HG02870 (cell line): ENCODE measurements at regions not wholly inside any gene's neighbourhood (a gene's known extent, or its start where the extent isn't known, plus 50 kb on each side); places are given as distances from the start of the nearest gene placed in this dataset.

Source experiments
- ATAC-seq: cut with Tn5 transposase; IDR thresholded peaks from one replicate; pipeline ENCODE4 v1.9.1; 2021; ENCODE audit warnings: mild to moderate bottlenecking, moderate library complexity; ENCODE audit not compliant: unreplicated experiment

DNA sequence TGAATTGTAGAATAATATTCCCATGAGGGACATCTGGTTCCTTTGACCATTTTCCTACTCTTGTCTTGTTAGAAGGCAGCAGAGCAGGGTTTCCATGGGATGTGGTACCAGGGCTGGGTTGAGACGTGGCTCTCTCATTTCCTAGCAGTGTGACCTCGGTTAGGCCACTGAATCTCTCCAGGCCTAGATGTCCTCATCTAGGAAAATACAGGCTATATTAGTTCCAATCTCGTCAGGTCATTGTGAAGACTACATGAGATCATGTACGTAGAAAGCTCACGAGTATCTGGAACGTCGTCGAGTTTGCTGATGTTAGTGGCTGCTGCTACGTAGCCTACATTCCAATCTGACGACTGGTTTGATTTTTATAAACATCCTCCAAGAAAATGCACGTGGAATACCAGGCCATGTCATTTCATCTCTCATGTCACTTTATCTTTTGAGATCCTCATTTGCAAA is 278.2 kb upstream of the GATB start:
- no peak for ATAC-seq

DNA sequence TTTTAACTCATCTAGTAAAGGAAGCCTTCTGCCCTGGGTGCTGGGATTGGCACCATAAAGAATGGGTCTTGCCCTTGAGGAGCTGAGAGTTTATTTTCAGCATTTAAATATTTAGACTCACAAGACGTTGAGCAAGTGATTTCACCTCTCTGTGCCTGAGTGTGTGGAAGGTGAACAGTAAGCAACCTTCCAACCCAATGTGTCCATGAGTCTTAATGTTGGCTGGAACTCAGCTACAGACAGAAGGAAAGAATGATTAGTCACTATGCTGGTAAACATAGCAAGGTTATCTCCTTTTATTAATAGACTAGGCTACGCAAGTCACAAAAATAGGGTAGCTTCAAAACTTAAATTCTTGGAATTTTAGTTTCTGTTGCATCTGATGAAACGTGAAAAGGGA is 277.4 kb upstream of the GATB start:
- no peak for ATAC-seq

DNA sequence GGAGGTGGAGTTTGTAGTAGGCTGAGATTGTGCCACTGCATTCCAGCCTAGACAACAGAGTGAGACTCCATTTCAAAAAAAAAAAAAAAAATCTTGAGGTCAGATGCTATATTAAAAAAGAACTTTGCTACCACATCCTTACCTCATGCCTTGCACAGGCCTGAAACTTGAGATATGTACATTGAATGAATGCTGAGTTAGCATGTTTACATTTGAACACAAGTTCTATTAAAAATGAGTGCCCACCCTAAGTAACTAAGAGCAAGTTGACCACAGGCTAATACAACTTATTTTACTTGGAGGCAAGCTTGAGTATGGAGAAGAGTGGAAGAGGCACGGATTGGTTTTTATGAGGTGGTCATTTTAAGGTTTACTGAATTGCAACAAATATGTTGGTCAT is 276.6 kb upstream of the GATB start:
- no peak for ATAC-seq

DNA sequence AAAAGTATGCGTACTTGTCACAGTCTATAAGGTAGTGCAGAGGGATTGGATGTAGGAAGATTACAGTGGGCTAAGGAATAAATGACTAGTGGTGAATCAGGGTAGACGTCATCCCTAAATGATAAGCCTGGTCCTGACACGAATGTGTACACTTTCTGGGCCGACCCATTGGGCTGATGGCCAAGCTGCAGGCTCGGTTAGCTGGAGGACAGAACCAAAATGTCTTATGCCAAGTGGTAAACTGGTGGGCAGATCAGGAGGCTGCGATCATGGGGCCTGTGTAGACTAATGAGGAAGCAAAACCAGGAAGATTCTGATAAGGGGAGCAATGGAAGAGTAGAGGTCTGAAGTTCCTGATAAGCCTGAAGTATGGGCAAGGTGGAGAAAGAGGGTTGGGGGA is 272.8 kb upstream of the GATB start:
- ATAC-seq, result no peak

DNA sequence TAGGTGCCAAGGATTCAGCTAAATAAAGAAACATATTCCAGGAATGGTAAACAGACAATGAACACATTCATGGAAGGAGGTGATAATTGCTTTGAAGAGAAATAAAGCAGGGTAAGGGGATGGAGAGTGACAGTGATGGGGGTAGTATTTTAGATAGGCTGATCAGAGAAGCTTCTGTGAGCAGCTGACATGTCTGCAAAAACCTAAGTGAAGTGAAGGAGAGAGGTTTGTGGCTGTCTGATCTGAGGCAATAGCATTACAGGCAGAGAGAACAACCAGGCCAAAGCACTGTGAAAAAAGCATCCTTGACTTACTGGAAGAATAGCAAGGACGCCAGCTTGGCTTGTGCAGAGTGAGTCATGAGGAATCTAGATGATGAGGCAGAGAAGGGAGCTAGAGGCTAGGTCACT is 271.9 kb upstream of the GATB start:
- no peak for ATAC-seq

DNA sequence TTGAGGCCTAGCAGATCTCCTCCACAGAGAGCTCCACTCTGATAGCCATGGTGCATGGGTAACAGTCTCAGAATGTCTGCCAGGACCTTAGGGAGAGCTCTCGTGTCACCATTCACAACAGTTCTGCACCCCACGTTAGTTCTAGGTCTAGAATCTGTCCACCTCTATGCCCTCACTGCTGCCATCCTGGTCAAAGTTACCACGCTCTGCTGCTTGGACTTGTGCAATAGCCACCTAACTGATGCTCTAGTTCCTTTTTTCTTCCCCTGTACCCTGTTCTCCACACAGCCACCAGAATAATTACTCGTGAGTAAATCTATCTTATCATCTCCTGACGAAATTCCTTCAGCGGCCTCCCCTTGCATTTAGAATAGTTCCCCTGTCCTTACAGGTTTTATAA is 268.8 kb upstream of the GATB start:
- no peak for ATAC-seq

DNA sequence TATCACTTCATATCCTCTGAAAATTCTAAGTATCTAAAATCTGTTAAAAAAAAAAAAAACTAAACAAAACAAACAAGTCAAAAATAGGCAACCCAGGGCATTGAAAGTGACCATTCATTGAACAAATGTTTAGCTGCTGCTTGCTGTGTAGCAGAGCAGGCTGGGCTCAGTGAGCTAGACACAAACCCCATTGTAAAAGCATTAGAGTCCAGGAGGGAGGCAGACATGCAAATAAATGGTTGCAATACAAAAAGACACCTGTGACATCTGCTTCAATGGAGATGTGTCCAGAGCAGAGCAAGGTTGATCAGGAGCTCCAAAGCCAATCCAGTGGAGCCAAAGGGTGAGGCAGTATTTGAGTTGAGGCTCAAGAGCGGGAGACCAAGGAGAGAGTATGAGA is 267.3 kb upstream of the GATB start:
- ATAC-seq, result no peak

DNA sequence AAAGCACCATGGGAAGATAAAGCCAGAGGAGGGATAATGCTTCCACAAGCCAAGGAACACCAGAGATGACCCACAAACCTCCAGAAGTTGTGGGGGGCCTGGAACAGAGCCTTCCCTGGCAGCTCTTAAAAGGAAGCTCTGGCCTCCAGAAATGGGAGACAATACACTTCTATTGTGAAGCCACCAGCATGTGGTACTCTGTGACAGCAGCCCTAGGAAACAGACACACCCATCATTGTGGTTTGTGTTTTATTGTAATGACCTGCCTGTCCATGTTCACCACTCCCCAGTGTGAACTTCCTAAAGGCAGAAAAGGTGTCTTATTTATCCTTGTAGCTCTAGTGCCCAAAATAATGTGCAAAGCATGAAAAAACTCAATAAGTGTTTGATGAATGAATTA is 264.1 kb upstream of the GATB start:
- no peak for ATAC-seq

DNA sequence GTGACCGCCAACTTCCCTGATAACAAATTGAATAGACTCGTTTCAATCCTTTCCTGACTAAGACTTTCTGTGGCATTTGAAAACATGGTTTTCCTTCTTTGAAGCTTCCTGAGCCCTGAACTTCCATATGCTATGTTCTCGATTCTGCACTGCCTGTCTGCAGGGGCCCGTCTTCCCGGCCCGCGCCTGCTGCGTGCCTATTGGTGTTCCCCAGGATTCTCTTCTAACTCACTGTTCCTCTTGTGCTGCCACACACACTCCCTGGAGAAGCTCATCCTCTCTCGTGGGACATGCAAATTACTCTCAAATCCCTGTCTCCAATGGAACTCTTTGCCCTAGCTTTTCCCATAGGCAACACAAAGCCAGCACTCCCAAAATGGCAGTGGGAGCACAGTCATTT is 262.9 kb upstream of the GATB start:
- no peak for ATAC-seq

DNA sequence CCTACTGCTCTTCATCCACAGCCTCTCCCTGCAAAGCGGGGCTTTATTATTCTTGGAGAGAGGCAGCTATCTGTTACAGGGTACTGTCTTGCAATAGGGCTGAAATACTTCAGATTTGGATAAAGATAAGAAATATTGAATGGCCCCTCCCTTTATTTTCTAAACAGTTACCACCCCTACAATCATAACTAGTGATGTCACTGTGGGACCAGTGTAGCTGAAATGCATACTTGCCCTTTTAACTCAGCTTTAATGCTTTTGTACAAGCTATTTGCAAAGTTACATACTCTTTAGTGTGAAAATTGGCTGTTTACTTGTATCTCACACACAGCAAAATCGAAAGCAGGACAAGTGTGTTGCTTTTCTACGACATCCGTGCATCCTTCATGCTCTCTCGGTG is 261.7 kb upstream of the GATB start:
- no peak for ATAC-seq

DNA sequence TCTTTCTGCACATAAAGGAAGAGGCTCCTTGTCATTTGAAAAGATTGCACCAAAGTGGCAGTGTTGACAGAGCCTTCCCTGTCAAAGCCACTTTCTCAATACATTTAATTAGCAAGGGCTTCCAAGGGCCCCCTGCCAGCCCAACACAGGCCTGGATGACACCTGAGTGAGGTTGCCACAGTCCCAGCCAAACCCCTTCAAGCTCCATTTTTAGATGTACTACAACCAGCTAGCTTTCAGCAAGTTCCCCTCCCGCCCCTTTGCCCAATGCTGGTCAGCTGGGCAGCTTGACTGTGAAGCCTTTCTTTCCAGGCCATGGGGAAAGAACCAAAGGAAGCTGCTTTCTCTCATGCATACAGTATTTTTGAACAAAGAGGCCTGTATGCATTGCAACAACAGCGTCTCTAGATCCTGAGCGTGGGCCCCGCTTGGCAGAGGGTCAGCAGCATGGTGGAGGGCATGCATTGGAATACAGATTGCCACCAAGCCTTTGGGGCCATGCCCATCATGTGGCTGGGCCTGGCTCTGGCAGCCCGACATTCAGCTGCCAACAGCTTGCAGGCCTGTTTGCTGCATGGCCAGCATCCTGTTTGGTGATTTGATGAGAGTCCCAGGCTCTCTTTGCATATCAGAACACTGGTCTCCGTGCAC is 261.1 kb upstream of the GATB start:
- no peak for ATAC-seq

DNA sequence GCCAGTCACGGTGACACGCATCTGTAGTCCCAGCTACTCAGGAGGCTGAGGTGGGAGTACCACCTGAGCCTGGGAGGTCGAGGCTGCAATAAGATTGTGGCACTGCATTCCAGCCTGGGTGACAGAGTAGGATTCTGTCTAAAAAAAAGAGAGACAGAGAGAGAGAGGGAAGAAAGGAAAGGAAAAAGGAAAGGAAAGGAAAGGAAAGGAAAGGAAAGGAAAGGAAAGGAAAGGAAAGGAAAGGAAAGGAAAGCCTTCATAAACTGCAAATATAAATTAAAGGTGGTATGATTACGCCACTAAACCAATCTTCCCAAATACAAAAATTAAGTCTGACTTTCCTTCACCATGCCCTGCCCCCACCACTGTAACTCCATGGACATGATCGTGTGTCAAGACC is 259.3 kb upstream of the GATB start:
- no peak for ATAC-seq

DNA sequence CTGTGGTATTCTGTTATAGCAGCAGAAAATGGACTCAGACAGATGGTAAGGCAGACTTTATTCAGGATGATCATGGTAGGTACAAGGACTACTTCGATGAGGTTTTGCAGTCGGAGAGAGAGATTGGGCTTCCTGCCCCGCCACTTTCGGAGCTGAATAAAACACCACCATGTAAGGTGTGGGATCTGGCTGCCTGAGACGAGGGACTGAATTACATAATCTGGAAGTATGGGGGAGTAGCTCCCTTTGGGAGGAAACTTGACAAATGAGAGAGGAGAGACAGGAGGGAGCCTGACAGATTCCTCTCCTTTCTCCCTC is 255.5 kb upstream of the GATB start:
- ATAC-seq, result no peak

DNA sequence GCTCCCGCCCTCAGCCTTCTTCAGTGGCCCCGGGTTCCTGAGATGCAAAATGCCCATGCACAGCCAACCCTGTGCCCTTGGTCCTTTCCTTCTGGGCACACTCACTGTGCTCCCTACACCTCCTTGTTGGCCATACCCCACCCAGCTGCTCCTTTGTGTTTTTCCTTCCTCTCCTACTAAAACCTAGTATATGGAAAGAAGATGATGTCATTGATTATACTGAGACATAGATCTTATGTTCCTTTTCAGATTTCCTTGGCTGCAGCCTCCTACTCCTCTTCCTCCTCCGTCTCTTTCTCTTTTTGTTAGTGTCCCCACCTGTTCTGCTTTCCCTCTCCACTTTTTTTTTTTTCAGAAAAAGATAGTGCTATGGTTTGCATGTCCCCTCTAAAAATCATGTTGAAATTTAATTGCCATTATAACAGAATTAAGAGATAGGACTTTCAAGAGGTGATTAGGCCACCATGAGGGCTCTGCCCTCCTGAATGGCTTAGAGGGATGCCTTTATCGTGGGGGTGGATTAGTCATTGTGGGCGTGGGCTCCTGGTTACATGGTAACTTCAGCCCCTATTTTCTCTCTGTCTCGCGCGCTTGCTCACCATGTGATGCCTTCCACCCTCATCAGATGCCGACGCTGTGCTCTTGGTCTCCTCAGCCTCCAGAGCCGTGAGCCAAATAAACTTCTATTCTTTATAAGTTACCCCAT is 254.9 kb upstream of the GATB start:
- no peak for ATAC-seq

DNA sequence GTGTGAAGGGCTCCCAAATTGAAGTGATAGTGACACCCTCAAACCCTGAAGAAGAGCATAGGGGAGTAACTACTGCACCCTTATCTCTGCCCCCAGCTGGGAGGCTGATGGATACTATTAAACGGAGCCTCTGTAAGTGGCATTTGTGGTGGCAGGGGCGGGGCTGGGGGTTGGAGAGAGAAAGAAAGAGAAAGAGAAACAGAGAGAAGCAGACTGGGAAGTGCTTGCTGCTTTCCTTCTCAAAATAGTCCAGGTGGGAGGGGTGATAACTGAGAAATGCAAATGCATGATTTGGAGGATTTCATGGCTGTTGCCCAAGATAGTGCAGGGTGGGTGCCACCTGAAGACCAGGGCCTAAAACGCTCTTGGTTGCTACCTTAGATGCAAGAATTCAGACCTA is 253.5 kb upstream of the GATB start:
- peak; percentile 78 for ATAC-seq

DNA sequence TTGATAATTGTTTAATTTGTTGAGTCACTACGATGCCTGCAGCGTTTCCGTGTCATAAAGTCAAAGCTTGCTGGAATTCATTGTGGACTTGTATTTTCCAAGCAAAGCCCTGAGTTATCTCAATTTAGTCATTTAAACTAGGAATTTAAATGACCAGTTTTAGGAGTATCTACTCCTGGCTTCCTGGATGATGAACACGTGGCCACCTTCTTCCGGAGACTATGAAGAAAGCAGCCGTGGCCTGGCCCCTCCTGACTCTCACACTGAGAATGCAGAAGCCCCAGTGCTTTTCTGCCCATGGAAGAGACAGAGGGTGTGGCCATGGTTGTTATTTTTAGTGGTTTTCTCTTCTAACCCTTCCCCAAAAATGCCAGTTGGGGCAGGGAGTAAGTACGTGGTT is 250.7 kb upstream of the GATB start:
- no peak for ATAC-seq

DNA sequence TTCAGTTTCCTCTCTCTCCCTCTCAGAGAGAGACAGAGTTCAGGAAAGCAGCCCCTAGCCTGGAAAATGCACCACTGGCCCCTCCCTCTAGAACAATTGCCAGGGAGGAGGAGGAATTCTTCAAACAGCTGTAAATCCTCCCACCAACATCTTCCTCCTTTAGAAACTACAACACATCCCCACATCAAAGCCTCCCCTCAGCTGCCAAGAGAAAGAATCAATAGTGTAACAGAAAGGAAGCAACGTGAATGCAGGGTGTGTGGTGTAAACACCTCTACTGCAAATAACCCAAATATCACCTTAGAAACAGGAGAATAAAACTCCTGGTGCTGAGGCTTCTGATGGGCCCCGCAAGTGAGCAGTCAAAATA is 249.9 kb upstream of the GATB start:
- ATAC-seq, result no peak

DNA sequence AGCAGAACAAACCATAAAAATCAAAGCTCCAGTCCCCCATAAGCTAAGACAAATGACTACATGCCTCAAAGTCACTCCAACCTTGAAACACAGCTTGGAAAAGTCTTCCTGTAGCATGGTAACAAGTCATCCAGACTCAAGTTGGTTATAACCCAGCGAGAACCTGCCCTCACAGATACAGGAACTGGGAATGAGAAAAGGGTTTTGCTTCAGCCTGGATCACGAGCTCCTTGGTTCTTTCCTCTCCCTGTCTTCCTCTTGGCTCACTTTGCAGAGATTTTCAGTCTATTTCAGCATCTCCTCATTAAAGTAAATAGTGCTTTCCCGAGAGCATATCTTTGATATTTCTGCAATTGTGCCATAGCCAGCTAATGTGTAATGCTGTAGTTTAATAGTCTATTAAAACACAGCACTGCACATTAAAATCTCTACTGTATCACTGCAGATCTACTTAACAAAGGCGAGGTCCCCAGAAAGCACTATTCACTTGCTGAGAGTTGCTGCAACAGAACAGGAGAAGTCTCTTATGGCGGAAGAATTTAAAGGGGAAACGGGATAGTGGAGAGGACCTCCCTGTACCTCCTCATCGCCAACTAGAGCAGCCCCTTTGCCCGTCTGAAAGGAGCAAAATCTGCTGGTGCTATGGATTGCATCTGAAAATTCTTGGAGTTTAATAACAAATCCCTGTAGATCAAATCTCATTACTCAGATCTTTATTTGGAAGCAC is 249.3 kb upstream of the GATB start:
- no peak for ATAC-seq

DNA sequence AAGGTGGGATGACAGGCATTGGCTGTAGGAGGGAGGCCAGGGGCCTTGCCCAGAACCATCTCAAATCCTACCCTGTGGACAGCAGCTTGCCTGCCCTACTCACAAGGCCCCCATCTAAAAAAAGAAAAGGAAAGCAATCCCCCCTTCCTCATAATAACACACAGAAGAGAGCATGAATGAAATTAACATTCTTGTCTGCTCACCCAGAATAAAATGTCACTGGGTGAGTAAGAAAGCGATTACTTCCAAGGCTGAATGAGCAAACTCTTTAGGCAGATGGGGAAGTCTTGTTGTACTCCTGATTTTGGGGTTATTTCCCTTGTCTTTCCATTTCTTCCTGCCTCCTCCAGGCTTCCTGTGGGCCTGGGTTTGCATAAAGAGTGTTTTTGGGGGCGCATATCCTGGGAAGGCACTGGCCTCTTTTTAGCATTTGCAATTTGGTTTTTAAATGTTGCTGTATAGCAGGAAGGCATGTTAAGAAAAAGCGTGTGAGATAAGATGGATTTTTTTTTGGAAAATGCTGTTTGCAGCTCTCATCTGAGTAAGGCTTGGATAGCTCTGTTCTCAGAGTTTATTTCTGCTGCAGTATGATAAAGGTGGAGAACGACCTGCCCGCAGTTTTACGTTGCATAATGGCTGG is 248.3 kb upstream of the GATB start:
- no peak for ATAC-seq

DNA sequence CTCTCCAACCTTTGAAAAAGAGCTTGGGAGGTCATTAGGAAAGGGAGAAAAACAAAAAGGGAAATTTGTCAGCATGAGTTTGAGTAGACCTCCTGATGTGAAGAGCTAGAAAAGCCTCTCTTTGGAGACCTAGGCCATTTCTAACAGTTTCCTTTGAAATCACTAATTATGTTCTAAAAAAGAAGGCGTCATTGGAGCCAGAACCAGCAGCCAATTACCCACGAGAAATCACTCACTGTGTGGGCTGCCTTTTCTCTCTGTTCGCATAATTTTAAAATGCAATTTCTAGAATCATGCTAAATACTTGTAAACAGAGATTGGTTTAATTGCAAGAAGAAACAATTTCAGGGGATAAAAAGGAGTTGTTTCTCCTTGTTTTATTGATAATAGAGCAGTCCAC is 246.3 kb upstream of the GATB start:
- no peak for ATAC-seq

DNA sequence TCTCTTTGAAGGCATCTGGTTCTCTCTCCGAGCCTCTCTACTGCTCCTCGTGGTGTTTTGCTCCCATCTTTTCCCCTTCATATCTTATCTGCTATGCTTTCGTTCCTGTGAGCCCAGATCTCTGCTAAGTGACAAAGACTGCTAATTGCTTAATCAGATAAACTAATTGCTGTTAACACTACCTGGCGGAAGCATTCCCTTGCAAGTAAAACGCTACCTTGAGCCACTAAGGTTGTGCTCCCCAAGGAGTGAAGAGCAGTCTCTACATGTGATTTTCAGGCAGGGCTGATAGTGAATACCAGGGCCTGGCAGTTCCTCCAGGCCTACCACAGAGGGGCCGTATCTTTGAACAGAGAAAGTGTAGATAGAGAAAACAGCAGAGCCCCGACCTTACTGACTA is 244.0 kb upstream of the GATB start:
- no peak for ATAC-seq

DNA sequence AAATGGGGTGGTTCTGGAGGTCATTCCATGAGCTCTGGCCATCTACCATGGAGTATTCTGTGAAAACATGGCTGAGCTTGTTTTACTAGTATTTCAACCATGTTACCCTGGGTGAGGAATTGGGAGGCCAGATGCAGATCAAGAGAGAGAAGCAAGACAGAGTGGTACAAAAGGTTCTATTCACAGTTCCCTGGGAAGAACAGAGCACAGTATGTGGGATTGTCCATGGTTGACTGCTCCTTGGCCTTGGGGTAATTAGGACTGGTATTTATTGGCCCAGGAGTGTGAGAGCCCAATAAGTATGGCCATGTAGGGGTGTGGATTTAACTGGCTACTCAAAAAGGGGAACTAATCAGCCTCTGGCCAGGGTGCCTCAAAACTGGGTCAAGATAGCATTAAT is 239.7 kb upstream of the GATB start:
- ATAC-seq, result no peak
